HG02943 (cell line): ENCODE measurements at regions not wholly inside any gene's neighbourhood (a gene's known extent, or its start where the extent isn't known, plus 50 kb on each side); places are given as distances from the start of the nearest gene placed in this dataset.
"Not testable (repeated sequence)": the region's sequence is repeated elsewhere in the genome, so short reads cannot be mapped to it uniquely, and the experiment has no call there.

Source experiments
- ATAC-seq: cut with Tn5 transposase; IDR thresholded peaks from one replicate; pipeline ENCODE4 v1.9.1; 2021; ENCODE audit warnings: mild to moderate bottlenecking, low read depth, moderate library complexity; ENCODE audit not compliant: unreplicated experiment

GRCh38 chr5:91469517-91470165, 86.5 kb upstream of the ARRDC3 start:
- ATAC-seq: no peak

GRCh38 chr5:91468651-91469422, 85.7 kb upstream of the ARRDC3 start:
- ATAC-seq: no peak

- no peak for ATAC-seq
Observed at GRCh38 chr5:91464886-91465646, 81.9 kb upstream of the ARRDC3 start.

GRCh38 chr5:91457681-91458058, 74.6 kb upstream of the ARRDC3 start:
- no peak for ATAC-seq

GRCh38 chr5:91456928-91457680, 74.0 kb upstream of the ARRDC3 start:
- ATAC-seq: no peak

- no peak for ATAC-seq
Observed at GRCh38 chr5:91449083-91449482, 66.0 kb upstream of the ARRDC3 start.

GRCh38 chr5:91448079-91448478, 65.0 kb upstream of the ARRDC3 start:
- not testable (repeated sequence) for ATAC-seq

GRCh38 chr5:91446880-91447279, 63.8 kb upstream of the ARRDC3 start:
- not testable (repeated sequence) for ATAC-seq

- ATAC-seq: no peak
Observed at GRCh38 chr5:91443761-91444467, 60.8 kb upstream of the ARRDC3 start.

- ATAC-seq: no peak
Observed at GRCh38 chr5:91443023-91443422, 59.9 kb upstream of the ARRDC3 start.

GRCh38 chr5:91441082-91441481, 58.0 kb upstream of the ARRDC3 start:
- no peak for ATAC-seq

GRCh38 chr5:91438871-91439270, 55.8 kb upstream of the ARRDC3 start:
- no peak for ATAC-seq

GRCh38 chr5:91436241-91436640, 53.1 kb upstream of the ARRDC3 start:
- no peak for ATAC-seq

- ATAC-seq: no peak
Observed at GRCh38 chr5:91434348-91434747, 51.2 kb upstream of the ARRDC3 start.

GRCh38 chr5:91433861-91434260, 50.7 kb upstream of the ARRDC3 start:
- no peak for ATAC-seq
